ENCODE measurements at regions not wholly inside any gene's neighbourhood (a gene's known extent, or its start where the extent isn't known, plus 50 kb on each side); places are given as distances from the start of the nearest gene placed in this dataset.

GRCh38 chr15:70447928-70448698 lies 315.2 kb downstream of the UACA start (continued):
- TF ChIP-seq MGA (IDR thresholded peaks at IDR 0.05) (peak; percentile 88), HMGN3 (IDR thresholded peaks at IDR 0.05; ENCODE audit: borderline replicate concordance, extremely low read depth, insufficient read length, low read depth, low read length) (peak; percentile 100), SMARCE1 (IDR thresholded peaks at IDR 0.05) (peak; percentile 97), RBFOX2 (IDR thresholded peaks at IDR 0.05; ENCODE audit: low read depth, low read length) (peak; percentile 71), MLLT1 (IDR thresholded peaks at IDR 0.05) (peak; percentile 46 to 98; a peak in 2 of 4 replicates), ETV1 (tag; conservative IDR thresholded peaks at IDR 0.05; ENCODE audit: low read depth) (peak; percentile 46; the same call in 1 of the 2 replicates), FOXA1 (IDR thresholded peaks at IDR 0.05; ENCODE audit: borderline replicate concordance) (no peak), NR2C2 (CRISPR knock-in tag; IDR thresholded peaks at IDR 0.05) (0 out of 2 replicates have a peak, but pooled peaks have one; percentile 29), NR2C2 (tag; IDR thresholded peaks at IDR 0.05) (peak; percentile 58), HEY1 (CRISPR knock-in tag; IDR thresholded peaks at IDR 0.05; ENCODE audit: borderline replicate concordance) (peak; percentile 70; the same call in 1 of the 2 replicates), CREB3L1 (IDR thresholded peaks at IDR 0.05; ENCODE audit: borderline replicate concordance, low read depth) (peak; percentile 37; the same call in 1 of the 2 replicates), MED1 (CRISPR knock-in tag; IDR thresholded peaks at IDR 0.05; ENCODE audit: borderline replicate concordance) (no peak), ZZZ3 (IDR thresholded peaks at IDR 0.05) (no peak)
